HG02642 (cell line): ENCODE measurements at regions not wholly inside any gene's neighbourhood (a gene's known extent, or its start where the extent isn't known, plus 50 kb on each side); places are given as distances from the start of the nearest gene placed in this dataset.

Experiments
- ATAC-seq: cut with Tn5 transposase; IDR thresholded peaks from one replicate; pipeline ENCODE4 v1.9.1; 2021; ENCODE audit warnings: mild to moderate bottlenecking; ENCODE audit not compliant: unreplicated experiment, poor library complexity

GRCh38 chr2:41926614-41927580, 120.9 kb upstream of the PKDCC start:
- no peak for ATAC-seq

GRCh38 chr2:41927581-41928264, 120.1 kb upstream of the PKDCC start:
- no peak for ATAC-seq

GRCh38 chr2:41928526-41928925, 119.3 kb upstream of the PKDCC start:
- no peak for ATAC-seq

GRCh38 chr2:41930807-41931566, 116.8 kb upstream of the PKDCC start:
- ATAC-seq = peak; percentile 64

GRCh38 chr2:41932241-41933045, 115.4 kb upstream of the PKDCC start:
- no peak for ATAC-seq

- ATAC-seq = no peak
Observed at GRCh38 chr2:41933046-41933420, 114.8 kb upstream of the PKDCC start.

GRCh38 chr2:41933585-41934320, 114.1 kb upstream of the PKDCC start:
- no peak for ATAC-seq

- no peak for ATAC-seq
Observed at GRCh38 chr2:41934329-41934958, 113.4 kb upstream of the PKDCC start.

GRCh38 chr2:41935002-41935401, 112.8 kb upstream of the PKDCC start:
- ATAC-seq = no peak

- no peak for ATAC-seq
Observed at GRCh38 chr2:41935825-41936224, 112.0 kb upstream of the PKDCC start.

GRCh38 chr2:41936771-41937463, 110.9 kb upstream of the PKDCC start:
- no peak for ATAC-seq

GRCh38 chr2:41937464-41937906, 110.3 kb upstream of the PKDCC start:
- no peak for ATAC-seq

GRCh38 chr2:41937921-41938708, 109.7 kb upstream of the PKDCC start:
- no peak for ATAC-seq

- no peak for ATAC-seq
Observed at GRCh38 chr2:41940060-41940744, 107.6 kb upstream of the PKDCC start.

- no peak for ATAC-seq
Observed at GRCh38 chr2:41940745-41941063, 107.1 kb upstream of the PKDCC start.

- no peak for ATAC-seq
Observed at GRCh38 chr2:41941831-41942230, 106.0 kb upstream of the PKDCC start.

GRCh38 chr2:41942278-41942677, 105.5 kb upstream of the PKDCC start:
- no peak for ATAC-seq
